SU-DHL-6 (cell line): ENCODE measurements at regions not wholly inside any gene's neighbourhood (a gene's known extent, or its start where the extent isn't known, plus 50 kb on each side); places are given as distances from the start of the nearest gene placed in this dataset.
A peak's percentile ranks its signal among the peaks of the same experiment; 100 is the strongest.

Experiments used
- H2AFZ ChIP-seq: fragments of 200-600 bp; sonication (generic); 2 replicates; pipeline ENCODE4 v1.6.1; 2014; ENCODE audit warnings: low read depth, mild to moderate bottlenecking, moderate library complexity, mixed read lengths, antibody characterized with exemption, low read length; ENCODE audit not compliant: severe bottlenecking
- H3F3A ChIP-seq: fragments of 200-600 bp; shearing (Covaris generic); 2 replicates; pipeline ENCODE4 v1.6.0; 2016; ENCODE audit warnings: antibody characterized with exemption, mild to moderate bottlenecking; ENCODE audit not compliant: insufficient read depth
- H3K27ac ChIP-seq: fragments of 200-600 bp; sonication (generic); 2 replicates; pipeline ENCODE4 v1.5.1; 2016; ENCODE audit warnings: low read depth, mild to moderate bottlenecking, low read length, moderate library complexity, mixed read lengths
- H3K27me3 ChIP-seq: fragments of 200-600 bp; sonication (generic), shearing (Covaris generic); 2 replicates; pipeline ENCODE4 v1.6.0; 2014; ENCODE audit warnings: mild to moderate bottlenecking, low read length
- H3K36me3 ChIP-seq: fragments of 200-600 bp; sonication (generic); 2 replicates; pipeline ENCODE4 v1.6.1; 2014; ENCODE audit warnings: mild to moderate bottlenecking, low read length, mixed read lengths
- H3K4me2 ChIP-seq: fragments of 300-600, 200-600 bp; shearing (Covaris generic), sonication (generic); 2 replicates; pipeline ENCODE4 v1.6.0; 2014; ENCODE audit warnings: low read length, low read depth, mild to moderate bottlenecking; ENCODE audit not compliant: poor library complexity, severe bottlenecking
- H3K4me3 ChIP-seq: fragments of 200-600 bp; sonication (generic); 2 replicates; pipeline ENCODE4 v1.5.1; 2014; ENCODE audit warnings: antibody characterized with exemption, low read length, mild to moderate bottlenecking, mixed read lengths; ENCODE audit not compliant: insufficient read depth, poor library complexity, severe bottlenecking
- H3K79me2 ChIP-seq: fragments of 200-600 bp; sonication (generic); 2 replicates; pipeline ENCODE4 v1.6.1; 2014; ENCODE audit warnings: mild to moderate bottlenecking, low read length, moderate library complexity; ENCODE audit not compliant: insufficient read depth
- H3K9ac ChIP-seq: fragments of 200-600 bp; sonication (generic); 2 replicates; pipeline ENCODE4 v1.7.0; 2014; ENCODE audit warnings: mild to moderate bottlenecking, low read length
- H3K9me2 ChIP-seq: fragments of 200-600 bp; sonication (generic); replicated peaks from 2 replicates; pipeline ENCODE4 v1.6.1; 2014; ENCODE audit warnings: low read length; ENCODE audit not compliant: insufficient read depth
- H3K9me3 ChIP-seq: fragments of 200-600 bp; sonication (generic); 2 replicates; pipeline ENCODE4 v1.6.1; 2014; ENCODE audit warnings: low read length, mixed read lengths; ENCODE audit not compliant: insufficient read depth
- H4K20me1 ChIP-seq: fragments of 200-600 bp; sonication (generic); 2 replicates; pipeline ENCODE4 v1.6.1; 2014; ENCODE audit warnings: low read depth, mild to moderate bottlenecking, antibody characterized with exemption, low read length, moderate library complexity, mixed read lengths
- EZH2phosphoT487 ChIP-seq: fragments of 200-600 bp; sonication (generic), shearing (Covaris generic); conservative IDR thresholded peaks from 2 replicates; pipeline ENCODE4 v1.6.1; 2018; ENCODE audit warnings: mild to moderate bottlenecking, antibody characterized with exemption, low read length, moderate library complexity, mixed read lengths
- TF ChIP-seq, protein P1 (sequence below): fragments of 200-600 bp; sonication (generic); IDR thresholded peaks from one replicate; pipeline ENCODE4 v1.5.1; 2017; ENCODE audit warnings: antibody characterized with exemption, mild to moderate bottlenecking, low read length, moderate library complexity; ENCODE audit not compliant: insufficient read depth, poor library complexity, severe bottlenecking

DNA sequence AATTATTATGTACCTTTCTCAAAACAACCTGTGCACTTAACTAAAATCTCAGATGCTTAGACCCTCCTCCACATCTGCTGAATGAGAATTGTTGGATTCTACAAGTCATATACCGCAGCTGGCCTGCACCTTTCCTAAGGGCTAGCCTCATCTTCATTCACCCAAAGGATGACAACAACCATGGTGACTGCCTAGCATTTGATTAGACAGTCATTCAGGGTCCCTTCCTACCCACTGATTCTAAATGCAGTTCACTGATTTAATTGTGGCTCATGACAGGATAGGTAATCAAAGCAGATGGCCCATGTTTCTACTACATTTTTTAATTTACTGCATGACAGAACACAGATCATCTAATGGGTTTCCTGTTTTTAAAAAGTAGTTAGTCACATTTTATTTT lies 551.9 kb upstream of the SLC10A2 start:
- Histone ChIP-seq H3K27ac (no peak overlapping the region), H3K27me3 (no peaks in the 10 kb centered on the region), H3K4me3 (no peak overlapping the region), H4K20me1 (no peaks in the 10 kb centered on the region), H2AFZ (no peak overlapping the region), H3K9me2 (no peaks in the 10 kb centered on the region), H3K9ac (no peak overlapping the region), H3K36me3 (no peaks in the 10 kb centered on the region), H3K4me2 (no peak overlapping the region), H3F3A (no peaks in the 10 kb centered on the region), H3K79me2 (no peaks in the 10 kb centered on the region), H3K9me3 (no peaks in the 10 kb centered on the region)
- no peak for TF ChIP-seq EZH2phosphoT487
- TF ChIP-seq, protein P1, sequence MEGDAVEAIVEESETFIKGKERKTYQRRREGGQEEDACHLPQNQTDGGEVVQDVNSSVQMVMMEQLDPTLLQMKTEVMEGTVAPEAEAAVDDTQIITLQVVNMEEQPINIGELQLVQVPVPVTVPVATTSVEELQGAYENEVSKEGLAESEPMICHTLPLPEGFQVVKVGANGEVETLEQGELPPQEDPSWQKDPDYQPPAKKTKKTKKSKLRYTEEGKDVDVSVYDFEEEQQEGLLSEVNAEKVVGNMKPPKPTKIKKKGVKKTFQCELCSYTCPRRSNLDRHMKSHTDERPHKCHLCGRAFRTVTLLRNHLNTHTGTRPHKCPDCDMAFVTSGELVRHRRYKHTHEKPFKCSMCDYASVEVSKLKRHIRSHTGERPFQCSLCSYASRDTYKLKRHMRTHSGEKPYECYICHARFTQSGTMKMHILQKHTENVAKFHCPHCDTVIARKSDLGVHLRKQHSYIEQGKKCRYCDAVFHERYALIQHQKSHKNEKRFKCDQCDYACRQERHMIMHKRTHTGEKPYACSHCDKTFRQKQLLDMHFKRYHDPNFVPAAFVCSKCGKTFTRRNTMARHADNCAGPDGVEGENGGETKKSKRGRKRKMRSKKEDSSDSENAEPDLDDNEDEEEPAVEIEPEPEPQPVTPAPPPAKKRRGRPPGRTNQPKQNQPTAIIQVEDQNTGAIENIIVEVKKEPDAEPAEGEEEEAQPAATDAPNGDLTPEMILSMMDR: no peak

DNA sequence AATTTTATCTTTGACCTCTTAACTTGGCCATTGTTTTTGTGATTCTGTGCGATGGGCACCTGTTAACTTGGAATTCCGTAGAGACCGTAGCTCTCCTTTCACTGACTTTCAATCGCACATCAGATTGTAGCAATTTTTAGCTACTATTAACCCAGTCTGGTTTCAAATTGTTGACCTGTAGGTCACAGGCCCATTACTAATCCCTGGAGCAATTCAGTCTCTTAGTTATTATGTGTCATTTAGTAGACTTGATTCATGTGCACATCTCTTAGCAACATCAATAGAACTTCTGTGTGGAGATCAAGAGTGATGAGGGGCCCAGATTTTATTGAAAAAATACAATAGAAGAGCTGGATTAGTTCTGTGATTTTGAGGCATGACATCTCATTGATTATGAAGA lies 549.6 kb upstream of the SLC10A2 start:
- no peaks in the 10 kb centered on the region for H4K20me1 ChIP-seq
- no peak for TF ChIP-seq EZH2phosphoT487
- TF ChIP-seq, protein P1: no peak
- H3K27me3 ChIP-seq: no peaks in the 10 kb centered on the region
- H3K4me3 ChIP-seq: no peak overlapping the region
- H3F3A ChIP-seq: no peaks in the 10 kb centered on the region
- no peak overlapping the region for H3K27ac ChIP-seq
- H3K4me2 ChIP-seq: no peak overlapping the region
- H3K9ac ChIP-seq: no peak overlapping the region
- no peaks in the 10 kb centered on the region for H3K9me2 ChIP-seq
- H3K9me3 ChIP-seq: no peaks in the 10 kb centered on the region; the same call in 1 of the 2 replicates
- no peaks in the 10 kb centered on the region for H3K79me2 ChIP-seq
- no peaks in the 10 kb centered on the region for H3K36me3 ChIP-seq
- H2AFZ ChIP-seq: no peak overlapping the region

DNA sequence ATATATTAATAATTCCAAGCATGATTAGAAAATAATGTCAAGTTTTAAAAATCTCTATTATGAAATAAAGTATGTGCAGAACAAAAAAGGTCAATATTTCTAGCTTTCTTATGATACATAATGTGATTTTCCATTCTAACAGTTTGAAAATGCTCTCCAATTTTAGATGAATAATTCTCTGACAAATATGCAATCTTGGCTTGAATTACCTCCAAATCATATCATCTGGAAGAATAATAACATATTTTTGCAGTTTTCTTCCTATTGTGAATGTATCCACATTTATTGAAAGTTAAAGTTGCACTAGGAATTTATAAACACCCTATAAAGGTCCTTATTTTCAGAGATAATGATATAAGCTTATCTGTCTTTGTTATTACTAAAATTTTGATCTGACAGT lies 548.5 kb upstream of the SLC10A2 start:
- Histone ChIP-seq H3K9ac (no peak overlapping the region), H3K9me2 (no peaks in the 10 kb centered on the region), H3K4me3 (no peak overlapping the region), H3K9me3 (no peaks in the 10 kb centered on the region; the same call in 1 of the 2 replicates), H3K27me3 (no peaks in the 10 kb centered on the region), H3K27ac (no peak overlapping the region), H3K36me3 (no peaks in the 10 kb centered on the region), H3F3A (no peaks in the 10 kb centered on the region), H4K20me1 (no peaks in the 10 kb centered on the region), H3K4me2 (no peak overlapping the region), H3K79me2 (no peaks in the 10 kb centered on the region), H2AFZ (no peak overlapping the region)
- no peak for TF ChIP-seq EZH2phosphoT487

DNA sequence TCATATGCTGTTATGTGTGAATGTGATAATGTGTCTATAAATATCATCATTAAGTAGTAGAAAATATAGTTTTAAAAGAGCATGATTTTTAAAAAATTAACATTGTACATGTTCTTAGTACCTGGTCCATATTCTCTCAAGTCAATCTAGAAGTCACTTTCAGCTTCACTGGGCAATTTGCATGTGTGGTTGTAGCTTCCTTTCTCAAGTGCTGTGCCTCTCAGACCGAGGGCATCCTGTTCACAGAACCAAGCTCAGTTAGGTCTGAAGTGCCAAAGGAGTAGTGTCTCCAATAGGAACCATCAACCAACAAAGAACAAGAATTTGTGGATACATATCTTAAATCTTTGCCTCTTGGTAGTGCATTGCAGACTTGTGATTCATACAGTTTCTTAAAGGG lies 541.8 kb upstream of the SLC10A2 start:
- Histone ChIP-seq H2AFZ (no peak overlapping the region), H4K20me1 (no peaks in the 10 kb centered on the region), H3K4me3 (no peak overlapping the region), H3K4me2 (peak overlapping the region; percentile 14), H3K9me3 (no peaks in the 10 kb centered on the region; the same call in 1 of the 2 replicates), H3K27me3 (no peaks in the 10 kb centered on the region), H3F3A (no peaks in the 10 kb centered on the region), H3K9ac (no peak overlapping the region), H3K79me2 (no peaks in the 10 kb centered on the region), H3K27ac (no peak overlapping the region), H3K9me2 (no peaks in the 10 kb centered on the region), H3K36me3 (no peaks in the 10 kb centered on the region)
- no peak for TF ChIP-seq EZH2phosphoT487
- TF ChIP-seq, protein P1: no peak
